ENCODE measurements at regions not wholly inside any gene's neighbourhood (a gene's known extent, or its start where the extent isn't known, plus 50 kb on each side); places are given as distances from the start of the nearest gene placed in this dataset.

GRCh38 chr13:73625562-73626339, 508.5 kb downstream of the KLF12 start:
- in situ Hi-C loops (cut with MboI; ENCODE audit: low sequenced_read_pairs): no loop called here
- BruUV-seq (replicated peaks): no TSS peak
- no peaks in the 10 kb centered on the region for H3K9me1 ChIP-seq (ENCODE audit: insufficient read depth, low read length)
- H2AFZ ChIP-seq (replicated peaks; ENCODE audit: low read length, poor library complexity): no peak overlapping the region
- no peak overlapping the region for H3K9ac ChIP-seq (ENCODE audit: low read depth, low read length)
- H3K9me3 ChIP-seq (ENCODE audit: control insufficient read depth, insufficient read depth, low read length): no peaks in the 10 kb centered on the region
- no peaks in the 10 kb centered on the region for H4K20me1 ChIP-seq (ENCODE audit: insufficient read depth, low read length)
- TF ChIP-seq USF2 (IDR thresholded peaks at IDR 0.05; ENCODE audit: low read depth, low read length): no peak
- TF ChIP-seq CEBPB (IDR thresholded peaks at IDR 0.05; ENCODE audit: low read depth, low read length): no peak
- TF ChIP-seq RFX5 (IDR thresholded peaks at IDR 0.05; ENCODE audit: low read depth, low read length): no peak
- no peak for TF ChIP-seq CHD1 (IDR thresholded peaks at IDR 0.05; ENCODE audit: low read depth, low read length)
- TF ChIP-seq POLR2A (IDR thresholded peaks at IDR 0.05; ENCODE audit: low read depth, low read length): no peak
- H3K4me1 ChIP-seq (ENCODE audit: control insufficient read depth, insufficient read depth, low read length): no peaks in the 10 kb centered on the region
- H3K4ac ChIP-seq (ENCODE audit: low read depth, low read length): no peak overlapping the region
- H3K14ac ChIP-seq (replicated peaks; ENCODE audit: low read depth, low read length): no peak overlapping the region
- H2BK5ac ChIP-seq (ENCODE audit: low read depth, low read length, poor library complexity, severe bottlenecking): no peak overlapping the region
- no peak overlapping the region for H2AK9ac ChIP-seq (replicated peaks; ENCODE audit: low read depth, low read length, poor library complexity)
- no peak overlapping the region for H3K18ac ChIP-seq (ENCODE audit: low read depth, low read length)
- no peak overlapping the region for H2BK20ac ChIP-seq (ENCODE audit: low read depth, low read length)
- H3K27me3 ChIP-seq (ENCODE audit: control insufficient read depth, insufficient read depth, low read length): peaks cover 4% of the 10 kb centered on the region; the same call in 1 of the 2 replicates
- H3K36me3 ChIP-seq (ENCODE audit: control insufficient read depth, insufficient read depth, low read length): no peaks in the 10 kb centered on the region
- dilution Hi-C loops (cut with HindIII; ENCODE audit: low sequenced_read_pairs, unreplicated experiment): no loop called here
- WGBS, 2 experiments (ENCODE audit: extremely low coverage in 2 of 2, insufficient read length in 1 of 2): no CpG with 5 or more reads among the region's 8 CpGs
- no peak for DNase-seq
- no peak overlapping the region for H3K4me3 ChIP-seq (ENCODE audit: insufficient read depth, low read depth, low read length)
- H4K8ac ChIP-seq (ENCODE audit: low read depth in 2 of 2, low read length in 2 of 2): no peak overlapping the region
- no peak overlapping the region for H3K4me2 ChIP-seq (ENCODE audit: low read depth, low read length)
- no peak overlapping the region for H3K27ac ChIP-seq (ENCODE audit: insufficient read depth, low read length)
- ChIA-PET POLR2A (ENCODE audit: unreplicated experiment) (no interaction called here), CTCF (no interaction called here)
- no peak overlapping the region for H4K91ac ChIP-seq (ENCODE audit: insufficient read depth, low read depth, low read length)
- H2BK15ac ChIP-seq (ENCODE audit: low read depth, low read length): no peak overlapping the region
- ATAC-seq (ENCODE audit: low read depth): no peak
- H3K56ac ChIP-seq (ENCODE audit: extremely low read depth, insufficient read depth, low read length): no peak overlapping the region
- H2BK120ac ChIP-seq (ENCODE audit: low read depth, low read length): no peak overlapping the region
- H3K79me1 ChIP-seq (ENCODE audit: low read depth in 1 of 2, low read length in 2 of 2): no peaks in the 10 kb centered on the region
- no peak overlapping the region for H4K5ac ChIP-seq (ENCODE audit: low read depth, low read length)
- H3K23ac ChIP-seq (ENCODE audit: low read depth, low read length): no peak overlapping the region
- intact Hi-C loops (cut with micrococcal nuclease): loop anchor here (2.0 kb wide), 1 partner anchor 13 kb away; no protein-coding TSS in a partner anchor
- H2AK5ac ChIP-seq (ENCODE audit: low read depth, low read length): no peak overlapping the region
